Activated T-helper 2 cell treated with anti-CD3 and anti-CD28 coated beads, Interferon-gamma antibody, Interleukin-2, Interleukin-4, amounts not matched to agents 10 μg/mL and 5 μg/mL and 100 μg/mL, durations not matched to agents 14 hours and 24 hours and 36 hours (primary cell): ENCODE measurements at regions not wholly inside any gene's neighbourhood (a gene's known extent, or its start where the extent isn't known, plus 50 kb on each side); places are given as distances from the start of the nearest gene placed in this dataset.

ENCODE experiments used
- DNase-seq: peaks from one replicate; pipeline ENCODE4 v3.0.0; 2021; ENCODE audit warnings: low spot score
- H3K27ac Mint-ChIP-seq: one replicate; pipeline ENCODE4 v1.8.0; 2021; ENCODE audit warnings: mixed read lengths
- H3K27me3 Mint-ChIP-seq: one replicate; pipeline ENCODE4 v1.8.0; 2021; ENCODE audit warnings: low read depth, mixed read lengths
- H3K36me3 Mint-ChIP-seq: one replicate; pipeline ENCODE4 v1.8.0; 2021; ENCODE audit warnings: low read depth, mixed read lengths
- H3K4me1 Mint-ChIP-seq: one replicate; pipeline ENCODE4 v1.8.0; 2021; ENCODE audit warnings: low read depth, mixed read lengths
- H3K4me3 Mint-ChIP-seq: one replicate; pipeline ENCODE4 v1.8.0; 2021; ENCODE audit warnings: low read depth, mild to moderate bottlenecking, moderate library complexity, mixed read lengths
- H3K9me3 Mint-ChIP-seq: one replicate; pipeline ENCODE4 v1.8.0; 2021; ENCODE audit warnings: mixed read lengths
- intact Hi-C: fragments of 100-400 bp; cut with micrococcal nuclease; formaldehyde crosslinking; loops from one replicate; pipeline ENCODE4 v1.15.1; 2023

GRCh38 chr18:30361864-30362540, 680.5 kb downstream of the DSC3 start:
- Mint-ChIP-seq H3K4me3 (no peak overlapping the region), H3K27me3 (no peaks in the 10 kb centered on the region), H3K9me3 (peaks cover 20% of the 10 kb centered on the region), H3K4me1 (no peaks in the 10 kb centered on the region), H3K27ac (no peak overlapping the region), H3K36me3 (no peaks in the 10 kb centered on the region)
- intact Hi-C loops: no loop called here
- DNase-seq: no peak

GRCh38 chr18:30359521-30359920, 683.0 kb downstream of the DSC3 start:
- H3K27me3 Mint-ChIP-seq: no peaks in the 10 kb centered on the region
- intact Hi-C loops: no loop called here
- no peak overlapping the region for H3K27ac Mint-ChIP-seq
- no peak for DNase-seq
- no peak overlapping the region for H3K4me3 Mint-ChIP-seq
- H3K9me3 Mint-ChIP-seq: peaks cover 20% of the 10 kb centered on the region
- no peaks in the 10 kb centered on the region for H3K4me1 Mint-ChIP-seq
- H3K36me3 Mint-ChIP-seq: no peaks in the 10 kb centered on the region

DNA sequence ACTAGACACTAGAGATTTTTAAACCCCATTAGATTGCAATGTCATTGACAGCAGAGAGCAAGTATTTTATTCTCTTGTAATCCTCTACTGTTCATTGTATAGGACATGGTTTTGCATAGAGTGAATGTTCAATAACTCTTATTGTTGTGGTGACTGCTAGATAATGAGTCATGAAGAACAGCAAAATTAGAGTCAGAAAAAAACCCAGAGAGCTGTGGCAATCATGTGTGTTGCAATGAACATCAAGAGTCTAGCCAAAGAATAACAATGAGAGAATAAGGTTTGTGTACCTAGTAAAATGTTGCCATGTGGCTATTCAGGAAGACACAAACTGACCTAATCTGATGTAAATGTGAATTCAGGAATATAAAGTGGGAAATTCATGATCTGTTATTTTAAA, 684.0 kb downstream of the DSC3 start:
- intact Hi-C loops: no loop called here
- Mint-ChIP-seq H3K4me3 (no peak overlapping the region), H3K9me3 (peaks cover 13% of the 10 kb centered on the region), H3K27ac (no peak overlapping the region), H3K27me3 (no peaks in the 10 kb centered on the region), H3K4me1 (no peaks in the 10 kb centered on the region), H3K36me3 (no peaks in the 10 kb centered on the region)
- no peak for DNase-seq

GRCh38 chr18:30352551-30353168, 689.9 kb downstream of the DSC3 start:
- DNase-seq: no peak
- Mint-ChIP-seq H3K4me1 (no peaks in the 10 kb centered on the region), H3K27me3 (no peaks in the 10 kb centered on the region), H3K27ac (no peak overlapping the region), H3K36me3 (no peaks in the 10 kb centered on the region), H3K4me3 (no peak overlapping the region), H3K9me3 (peaks cover 19% of the 10 kb centered on the region)
- intact Hi-C loops: no loop called here

GRCh38 chr18:30350263-30350662, 692.3 kb downstream of the DSC3 start:
- H3K36me3 Mint-ChIP-seq: no peaks in the 10 kb centered on the region
- no peaks in the 10 kb centered on the region for H3K4me1 Mint-ChIP-seq
- H3K4me3 Mint-ChIP-seq: no peak overlapping the region
- intact Hi-C loops: no loop called here
- no peaks in the 10 kb centered on the region for H3K27me3 Mint-ChIP-seq
- H3K27ac Mint-ChIP-seq: no peak overlapping the region
- DNase-seq: no peak
- H3K9me3 Mint-ChIP-seq: peaks cover 16% of the 10 kb centered on the region

- Mint-ChIP-seq H3K36me3 (no peaks in the 10 kb centered on the region), H3K4me1 (no peaks in the 10 kb centered on the region), H3K4me3 (no peak overlapping the region), H3K27ac (no peak overlapping the region), H3K27me3 (no peaks in the 10 kb centered on the region), H3K9me3 (peaks cover 6% of the 10 kb centered on the region)
- intact Hi-C loops: no loop called here
- no peak for DNase-seq
Measured at GRCh38 chr18:30343090-30343489, 699.5 kb downstream of the DSC3 start.

DNA sequence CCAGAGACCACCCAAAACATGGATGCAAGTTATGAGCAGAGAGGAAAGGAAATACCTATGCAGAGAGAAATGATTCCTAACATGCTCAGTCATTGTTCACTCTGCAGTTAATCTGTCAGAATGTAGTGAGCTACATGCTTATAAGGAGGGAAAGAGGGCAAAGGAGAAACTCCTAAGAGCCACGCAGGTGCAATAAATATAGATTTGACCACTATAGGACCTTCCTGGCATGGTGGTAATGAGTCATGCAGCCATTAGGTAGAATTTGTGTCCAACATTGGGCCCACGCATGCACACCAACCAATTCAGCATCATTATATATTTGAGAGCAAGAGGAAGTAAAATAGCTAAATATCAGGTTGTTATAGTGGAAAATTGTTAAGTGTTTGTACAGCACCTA, 699.9 kb downstream of the DSC3 start:
- no peaks in the 10 kb centered on the region for H3K4me1 Mint-ChIP-seq
- H3K27ac Mint-ChIP-seq: no peak overlapping the region
- intact Hi-C loops: no loop called here
- no peaks in the 10 kb centered on the region for H3K27me3 Mint-ChIP-seq
- DNase-seq: no peak
- no peaks in the 10 kb centered on the region for H3K36me3 Mint-ChIP-seq
- peaks cover 4% of the 10 kb centered on the region for H3K9me3 Mint-ChIP-seq
- H3K4me3 Mint-ChIP-seq: no peak overlapping the region

DNA sequence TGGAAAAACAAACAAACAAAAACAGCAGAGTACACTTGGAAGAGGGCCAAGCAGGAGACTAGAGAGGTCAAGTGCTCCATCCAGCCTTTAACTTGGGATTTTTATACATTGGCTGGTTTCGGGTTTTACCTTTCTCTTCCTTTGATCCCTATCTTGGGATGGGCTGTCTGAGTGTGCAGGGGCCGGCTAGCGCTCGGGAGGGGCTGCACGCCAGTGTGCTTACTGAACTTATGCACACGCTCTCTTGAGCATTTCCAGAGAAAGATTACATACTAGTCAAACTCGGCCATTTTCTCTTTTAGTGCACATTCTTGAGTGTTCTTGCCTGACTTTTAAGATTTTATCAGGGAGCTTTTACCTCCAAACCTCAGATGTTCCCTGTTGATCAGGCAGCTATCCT, 707.8 kb downstream of the DSC3 start:
- H3K9me3 Mint-ChIP-seq: peaks cover 15% of the 10 kb centered on the region
- no peaks in the 10 kb centered on the region for H3K4me1 Mint-ChIP-seq
- no peaks in the 10 kb centered on the region for H3K27me3 Mint-ChIP-seq
- intact Hi-C loops: no loop called here
- H3K4me3 Mint-ChIP-seq: no peak overlapping the region
- no peak overlapping the region for H3K27ac Mint-ChIP-seq
- no peak for DNase-seq
- no peaks in the 10 kb centered on the region for H3K36me3 Mint-ChIP-seq

DNA sequence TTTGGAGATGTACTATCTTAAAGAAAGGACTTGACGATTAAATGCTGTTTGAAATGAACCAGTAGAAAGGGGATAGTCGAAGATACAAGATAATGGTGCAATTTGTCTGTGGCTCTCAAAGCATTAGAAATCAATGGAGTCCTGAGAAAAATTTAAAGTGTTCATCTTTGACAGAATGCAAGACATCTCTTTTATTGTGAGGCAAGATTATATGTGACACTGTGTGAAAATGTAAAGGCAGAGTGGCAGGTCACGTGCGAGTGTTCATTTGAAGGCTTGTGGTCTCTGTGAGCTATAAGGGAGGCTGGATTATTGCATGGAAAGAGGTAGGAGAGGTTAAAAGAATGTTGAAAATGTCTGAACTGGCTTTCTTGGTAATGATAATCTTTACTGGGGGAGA, 709.2 kb downstream of the DSC3 start:
- Mint-ChIP-seq H3K36me3 (no peaks in the 10 kb centered on the region), H3K9me3 (peaks cover 24% of the 10 kb centered on the region), H3K27me3 (no peaks in the 10 kb centered on the region), H3K4me1 (no peaks in the 10 kb centered on the region), H3K27ac (no peak overlapping the region), H3K4me3 (no peak overlapping the region)
- DNase-seq: no peak
- intact Hi-C loops: no loop called here

GRCh38 chr18:30328839-30329238, 713.7 kb downstream of the DSC3 start:
- no peaks in the 10 kb centered on the region for H3K27me3 Mint-ChIP-seq
- H3K27ac Mint-ChIP-seq: no peak overlapping the region
- intact Hi-C loops: no loop called here
- no peaks in the 10 kb centered on the region for H3K4me1 Mint-ChIP-seq
- H3K9me3 Mint-ChIP-seq: peaks cover 41% of the 10 kb centered on the region
- no peaks in the 10 kb centered on the region for H3K36me3 Mint-ChIP-seq
- DNase-seq: no peak
- no peak overlapping the region for H3K4me3 Mint-ChIP-seq

DNA sequence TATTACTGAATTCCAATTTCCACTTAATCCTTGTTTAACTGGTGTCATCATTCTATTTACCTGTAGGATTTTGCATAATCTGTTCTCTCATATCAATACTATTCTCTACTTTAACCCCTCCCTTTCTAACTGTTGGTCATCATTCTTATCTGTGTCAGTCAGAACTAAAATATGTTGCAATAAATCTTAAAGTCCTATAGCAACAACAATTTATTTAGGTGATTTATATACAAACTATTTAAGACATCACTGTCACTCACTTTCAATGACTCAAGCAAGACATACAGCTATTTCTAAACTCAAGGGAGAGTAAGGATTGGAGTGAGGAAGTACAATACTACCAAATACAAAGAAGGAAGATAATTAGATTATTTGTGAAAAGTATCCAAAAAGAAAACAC, 740.4 kb downstream of the DSC3 start:
- Mint-ChIP-seq H3K4me1 (no peaks in the 10 kb centered on the region), H3K4me3 (no peak overlapping the region)

GRCh38 chr18:30298769-30299168, 743.8 kb downstream of the DSC3 start:
- H3K27me3 Mint-ChIP-seq: no peaks in the 10 kb centered on the region
- H3K9me3 Mint-ChIP-seq: peaks cover 32% of the 10 kb centered on the region
- intact Hi-C loops: no loop called here
- no peaks in the 10 kb centered on the region for H3K36me3 Mint-ChIP-seq
- H3K27ac Mint-ChIP-seq: no peak overlapping the region
- H3K4me3 Mint-ChIP-seq: no peak overlapping the region
- no peak for DNase-seq
- no peaks in the 10 kb centered on the region for H3K4me1 Mint-ChIP-seq

More for the DNA sequence above, 740.4 kb downstream of the DSC3 start:
- H3K27me3 Mint-ChIP-seq: no peaks in the 10 kb centered on the region
- no peak for DNase-seq
- H3K9me3 Mint-ChIP-seq: peaks cover 32% of the 10 kb centered on the region
- no peaks in the 10 kb centered on the region for H3K36me3 Mint-ChIP-seq
- intact Hi-C loops: no loop called here
- no peak overlapping the region for H3K27ac Mint-ChIP-seq

DNA sequence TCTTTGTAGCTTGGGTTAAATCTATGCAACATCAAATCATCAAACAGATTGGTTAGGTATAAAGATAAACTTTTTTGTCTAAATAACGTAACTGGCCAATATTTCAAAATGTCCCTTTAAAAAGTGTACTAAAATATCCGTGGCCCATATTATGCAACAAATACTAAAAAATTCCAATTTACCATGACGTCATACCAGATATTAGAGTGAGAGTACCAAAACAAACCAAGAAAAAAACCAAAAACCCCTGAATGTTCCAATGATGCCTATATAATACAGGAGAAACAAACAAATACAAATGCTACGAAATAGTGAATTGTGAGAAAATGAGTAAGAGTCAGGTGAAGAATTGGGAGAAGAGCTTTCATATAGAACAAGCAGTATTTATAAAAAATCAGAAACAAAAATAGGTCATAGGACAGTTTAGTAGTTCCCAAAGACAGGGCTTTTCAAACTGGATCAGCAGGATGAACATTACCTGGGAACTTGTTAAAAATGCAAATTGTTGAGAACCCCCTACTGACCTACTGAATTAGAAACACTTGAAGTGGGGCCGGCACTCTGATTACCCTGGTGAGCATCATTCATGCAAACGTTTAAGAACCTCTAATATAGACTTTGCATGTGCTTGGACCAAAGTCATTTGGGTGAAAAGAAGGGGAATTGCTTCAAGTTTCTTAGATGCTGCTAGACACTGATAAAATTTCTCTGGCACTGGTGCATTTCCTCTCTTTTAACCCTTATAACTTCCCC, 753.7 kb downstream of the DSC3 start:
- H3K4me3 Mint-ChIP-seq: no peak overlapping the region
- intact Hi-C loops: loop anchor here (10.0 kb wide), 1 partner anchor 414 kb away; no protein-coding TSS in a partner anchor
- H3K27ac Mint-ChIP-seq: no peak overlapping the region
- no peaks in the 10 kb centered on the region for H3K36me3 Mint-ChIP-seq
- H3K9me3 Mint-ChIP-seq: peaks cover 12% of the 10 kb centered on the region
- DNase-seq: no peak
- H3K4me1 Mint-ChIP-seq: no peaks in the 10 kb centered on the region
- no peaks in the 10 kb centered on the region for H3K27me3 Mint-ChIP-seq
